CD4-positive, CD25-positive, alpha-beta regulatory T cell (primary cell): ENCODE measurements at regions not wholly inside any gene's neighbourhood (a gene's known extent, or its start where the extent isn't known, plus 50 kb on each side); places are given as distances from the start of the nearest gene placed in this dataset.

ENCODE experiments used
- ATAC-seq, 2 donors: fragments of 150-1000 bp; cut with Tn5 transposase; one replicate each; pipeline ENCODE4 v1.10.0; 2021; ENCODE audit warnings: low read depth in 2 of 2, moderate number of reproducible peaks in 2 of 2, moderate library complexity in 1 of 2
- DNase-seq, 3 donors: peaks; one replicate each; pipeline versions ENCODE4 v3.0.0 to v3.0.0-alpha.2; 2012 to 2022; ENCODE audit warnings: mixed read lengths in 1 of 3
- H3K27ac ChIP-seq: one replicate; pipeline ENCODE4 v1.7.0; 2013; ENCODE audit warnings: mild to moderate bottlenecking, low read length; ENCODE audit not compliant: insufficient read depth, poor library complexity, severe bottlenecking
- H3K27me3 ChIP-seq: one replicate; pipeline ENCODE4 v1.7.0; 2013; ENCODE audit warnings: low read length; ENCODE audit not compliant: control insufficient read depth, insufficient read depth
- H3K36me3 ChIP-seq: one replicate; pipeline ENCODE4 v1.7.0; 2013; ENCODE audit warnings: mild to moderate bottlenecking, low read length, moderate library complexity; ENCODE audit not compliant: control insufficient read depth, insufficient read depth
- H3K4me1 ChIP-seq: 2 replicates; pipeline ENCODE4 v1.7.0; 2013; ENCODE audit warnings: mild to moderate bottlenecking, low read length; ENCODE audit not compliant: insufficient read depth, control insufficient read depth, poor library complexity, severe bottlenecking
- H3K4me3 ChIP-seq: one replicate; pipeline ENCODE4 v1.7.0; 2013; ENCODE audit warnings: low read depth, mild to moderate bottlenecking, low read length, moderate library complexity
- H3K9me3 ChIP-seq, 2 experiments: 1 replicate in 1 of 2; 2 replicates in 1 of 2; pipeline ENCODE4 v1.7.0; 2013; ENCODE audit warnings: low read length in 2 of 2, mild to moderate bottlenecking in 1 of 2, moderate library complexity in 1 of 2; ENCODE audit not compliant: control insufficient read depth in 2 of 2
- H3K27ac Mint-ChIP-seq, 3 donors: one replicate each; pipeline ENCODE4 v1.8.0; 2020 to 2022; ENCODE audit warnings: mild to moderate bottlenecking in 3 of 3, mixed read lengths in 3 of 3, moderate library complexity in 2 of 3
- H3K27me3 Mint-ChIP-seq: one replicate; pipeline ENCODE4 v1.8.0; 2022; ENCODE audit warnings: mild to moderate bottlenecking, mixed read lengths
- H3K36me3 Mint-ChIP-seq: one replicate; pipeline ENCODE4 v1.8.0; 2020; ENCODE audit warnings: mixed read lengths
- H3K4me1 Mint-ChIP-seq, 4 donors: one replicate each; pipeline ENCODE4 v1.8.0; 2020 to 2022; ENCODE audit warnings: mixed read lengths in 4 of 4, mild to moderate bottlenecking in 1 of 4
- H3K4me3 Mint-ChIP-seq, 4 donors: one replicate each; pipeline ENCODE4 v1.8.0; 2020 to 2022; ENCODE audit warnings: mild to moderate bottlenecking in 4 of 4, mixed read lengths in 4 of 4, moderate library complexity in 3 of 4
- H3K9me3 Mint-ChIP-seq, 7 donors: one replicate each; pipeline ENCODE4 v1.8.0; 2020 to 2022; ENCODE audit warnings: mixed read lengths in 7 of 7, mild to moderate bottlenecking in 3 of 7, moderate library complexity in 2 of 7

- Mint-ChIP-seq H3K27ac (no peak overlapping the region), H3K27me3 (peaks cover 4% of the 10 kb centered on the region), H3K4me1 (peaks cover 0 to 2% (median 0%) of the 10 kb centered on the region in 4 donors), H3K36me3 (no peaks in the 10 kb centered on the region), H3K4me3 (no peak overlapping the region), H3K9me3 (peaks cover 0 to 4% (median 0%) of the 10 kb centered on the region in 7 donors)
- ATAC-seq = no peak
- H3K4me1 ChIP-seq = no peaks in the 10 kb centered on the region
- DNase-seq = no peak
- no peaks in the 10 kb centered on the region for H3K27me3 ChIP-seq
- H3K27ac ChIP-seq = no peak overlapping the region
- no peaks in the 10 kb centered on the region for H3K9me3 ChIP-seq
- H3K36me3 ChIP-seq = no peaks in the 10 kb centered on the region
- H3K4me3 ChIP-seq = no peak overlapping the region
Observed at GRCh38 chr4:17367201-17367600, 144.7 kb downstream of the QDPR start.

GRCh38 chr4:17366496-17366895 lies 145.4 kb downstream of the QDPR start:
- Histone ChIP-seq H3K4me3 (no peak overlapping the region), H3K4me1 (no peaks in the 10 kb centered on the region), H3K36me3 (no peaks in the 10 kb centered on the region), H3K27ac (no peak overlapping the region), H3K27me3 (no peaks in the 10 kb centered on the region), H3K9me3 (no peaks in the 10 kb centered on the region)
- Mint-ChIP-seq H3K27ac (no peak overlapping the region), H3K9me3 (peaks cover 0 to 4% (median 0%) of the 10 kb centered on the region in 7 donors), H3K27me3 (peaks cover 4% of the 10 kb centered on the region), H3K4me1 (peaks cover 0 to 3% (median 0%) of the 10 kb centered on the region in 4 donors), H3K36me3 (no peaks in the 10 kb centered on the region), H3K4me3 (no peak overlapping the region)
- DNase-seq (no peak), ATAC-seq (no peak)

- no peak overlapping the region for H3K27ac ChIP-seq
- no peaks in the 10 kb centered on the region for H3K36me3 ChIP-seq
- no peak for ATAC-seq
- peaks cover 2% of the 10 kb centered on the region for H3K27me3 ChIP-seq
- H3K9me3 Mint-ChIP-seq = peaks cover 0 to 4% (median 0%) of the 10 kb centered on the region in 7 donors
- peaks cover 9% of the 10 kb centered on the region for H3K27me3 Mint-ChIP-seq
- H3K4me1 Mint-ChIP-seq = peaks cover 0 to 3% (median 0%) of the 10 kb centered on the region in 4 donors
- DNase-seq = no peak
- no peak overlapping the region for H3K4me3 Mint-ChIP-seq
- H3K27ac Mint-ChIP-seq = no peak overlapping the region
- no peaks in the 10 kb centered on the region for H3K4me1 ChIP-seq
- H3K36me3 Mint-ChIP-seq = no peaks in the 10 kb centered on the region
- no peak overlapping the region for H3K4me3 ChIP-seq
- no peaks in the 10 kb centered on the region for H3K9me3 ChIP-seq
Observed at GRCh38 chr4:17362430-17362829, 149.5 kb downstream of the QDPR start.

GRCh38 chr4:17358241-17358640 lies 153.6 kb downstream of the QDPR start:
- no peak for DNase-seq
- no peaks in the 10 kb centered on the region for H3K9me3 ChIP-seq
- ATAC-seq = no peak
- Mint-ChIP-seq H3K4me3 (no peak overlapping the region), H3K4me1 (peaks cover 0 to 3% (median 0%) of the 10 kb centered on the region in 4 donors), H3K27ac (no peak overlapping the region), H3K36me3 (no peaks in the 10 kb centered on the region), H3K9me3 (peaks cover 0 to 6% (median 0%) of the 10 kb centered on the region in 7 donors), H3K27me3 (peaks cover 9% of the 10 kb centered on the region)
- no peak overlapping the region for H3K27ac ChIP-seq
- H3K27me3 ChIP-seq = peaks cover 2% of the 10 kb centered on the region
- H3K4me3 ChIP-seq = no peak overlapping the region
- no peaks in the 10 kb centered on the region for H3K4me1 ChIP-seq
- no peaks in the 10 kb centered on the region for H3K36me3 ChIP-seq

GRCh38 chr4:17356926-17357325 lies 155.0 kb downstream of the QDPR start:
- Histone ChIP-seq H3K9me3 (no peaks in the 10 kb centered on the region), H3K4me1 (no peaks in the 10 kb centered on the region), H3K36me3 (no peaks in the 10 kb centered on the region), H3K27ac (no peak overlapping the region), H3K4me3 (no peak overlapping the region), H3K27me3 (peaks cover 2% of the 10 kb centered on the region)
- Mint-ChIP-seq H3K36me3 (no peaks in the 10 kb centered on the region), H3K27me3 (peaks cover 9% of the 10 kb centered on the region), H3K27ac (no peak overlapping the region), H3K9me3 (peaks cover 0 to 5% (median 0%) of the 10 kb centered on the region in 7 donors), H3K4me3 (no peak overlapping the region), H3K4me1 (no peaks in the 10 kb centered on the region)
- no peak for ATAC-seq
- DNase-seq = no peak

- Mint-ChIP-seq H3K4me3 (no peak overlapping the region), H3K27ac (no peak overlapping the region), H3K4me1 (no peaks in the 10 kb centered on the region), H3K9me3 (peaks cover 0 to 5% (median 0%) of the 10 kb centered on the region in 7 donors), H3K27me3 (peaks cover 4% of the 10 kb centered on the region), H3K36me3 (no peaks in the 10 kb centered on the region)
- Histone ChIP-seq H3K36me3 (no peaks in the 10 kb centered on the region), H3K27ac (no peak overlapping the region), H3K27me3 (no peaks in the 10 kb centered on the region), H3K9me3 (no peaks in the 10 kb centered on the region), H3K4me1 (no peaks in the 10 kb centered on the region), H3K4me3 (no peak overlapping the region)
- ATAC-seq = no peak
- no peak for DNase-seq
Observed at GRCh38 chr4:17352357-17352756, 159.5 kb downstream of the QDPR start.

GRCh38 chr4:17347445-17347844 lies 164.4 kb downstream of the QDPR start:
- no peaks in the 10 kb centered on the region for H3K36me3 Mint-ChIP-seq
- H3K27ac Mint-ChIP-seq = no peak overlapping the region
- Histone ChIP-seq H3K4me1 (no peaks in the 10 kb centered on the region), H3K27me3 (no peaks in the 10 kb centered on the region), H3K9me3 (no peaks in the 10 kb centered on the region), H3K27ac (no peak overlapping the region), H3K4me3 (no peak overlapping the region), H3K36me3 (no peaks in the 10 kb centered on the region)
- no peaks in the 10 kb centered on the region for H3K27me3 Mint-ChIP-seq
- no peak overlapping the region for H3K4me3 Mint-ChIP-seq
- no peaks in the 10 kb centered on the region for H3K4me1 Mint-ChIP-seq
- DNase-seq = peak in 2 of 3 donors; percentile 3 to 40
- peaks cover 0 to 3% (median 0%) of the 10 kb centered on the region in 7 donors for H3K9me3 Mint-ChIP-seq
- ATAC-seq = no peak

- no peaks in the 10 kb centered on the region for H3K36me3 Mint-ChIP-seq
- no peak overlapping the region for H3K27ac ChIP-seq
- H3K4me3 ChIP-seq = no peak overlapping the region
- no peaks in the 10 kb centered on the region for H3K36me3 ChIP-seq
- ATAC-seq = no peak
- no peak overlapping the region for H3K4me3 Mint-ChIP-seq
- H3K9me3 Mint-ChIP-seq = no peaks in the 10 kb centered on the region
- no peak for DNase-seq
- H3K9me3 ChIP-seq = no peaks in the 10 kb centered on the region
- H3K4me1 Mint-ChIP-seq = peaks cover 7 to 24% (median 22%) of the 10 kb centered on the region in 4 donors
- H3K27ac Mint-ChIP-seq = no peak overlapping the region
- peaks cover 2% of the 10 kb centered on the region for H3K27me3 ChIP-seq
- peaks cover 9% of the 10 kb centered on the region for H3K4me1 ChIP-seq
- H3K27me3 Mint-ChIP-seq = no peaks in the 10 kb centered on the region
Observed at GRCh38 chr4:17339376-17339775, 172.5 kb downstream of the QDPR start.
